ENCODE measurements at regions not wholly inside any gene's neighbourhood (a gene's known extent, or its start where the extent isn't known, plus 50 kb on each side); places are given as distances from the start of the nearest gene placed in this dataset.

GRCh38 chr5:121019106-121019505 is 555.0 kb downstream of the PRR16 start:
- Histone ChIP-seq H3K36me3 (ENCODE audit: control insufficient read depth in 2 of 2, insufficient read depth in 2 of 2, low read length in 2 of 2) (no peaks in the 10 kb centered on the region), H3K27ac (ENCODE audit: low read depth in 2 of 2, low read length in 2 of 2) (no peak overlapping the region), H3K9me3 (ENCODE audit: control insufficient read depth in 2 of 2, low read length in 2 of 2) (no peaks in the 10 kb centered on the region), H3K27me3 (ENCODE audit: control insufficient read depth in 2 of 2, insufficient read depth in 2 of 2, low read length in 2 of 2) (no peaks in the 10 kb centered on the region), H3K4me3 (ENCODE audit: low read length in 2 of 2) (no peak overlapping the region), H3K4me1 (ENCODE audit: control insufficient read depth in 2 of 2, insufficient read depth in 2 of 2, low read length in 2 of 2) (no peaks in the 10 kb centered on the region), H3K9ac (ENCODE audit: low read depth in 1 of 2, low read length in 2 of 2) (no peak overlapping the region)

GRCh38 chr5:121019734-121020133 is 555.6 kb downstream of the PRR16 start:
- Histone ChIP-seq H3K4me1 (ENCODE audit: control insufficient read depth in 2 of 2, insufficient read depth in 2 of 2, low read length in 2 of 2) (no peaks in the 10 kb centered on the region), H3K9me3 (ENCODE audit: control insufficient read depth in 2 of 2, low read length in 2 of 2) (no peaks in the 10 kb centered on the region), H3K27me3 (ENCODE audit: control insufficient read depth in 2 of 2, insufficient read depth in 2 of 2, low read length in 2 of 2) (no peaks in the 10 kb centered on the region), H3K36me3 (ENCODE audit: control insufficient read depth in 2 of 2, insufficient read depth in 2 of 2, low read length in 2 of 2) (no peaks in the 10 kb centered on the region), H3K27ac (ENCODE audit: low read depth in 2 of 2, low read length in 2 of 2) (no peak overlapping the region), H3K4me3 (ENCODE audit: low read length in 2 of 2) (no peak overlapping the region), H3K9ac (ENCODE audit: low read depth in 1 of 2, low read length in 2 of 2) (no peak overlapping the region)

DNA sequence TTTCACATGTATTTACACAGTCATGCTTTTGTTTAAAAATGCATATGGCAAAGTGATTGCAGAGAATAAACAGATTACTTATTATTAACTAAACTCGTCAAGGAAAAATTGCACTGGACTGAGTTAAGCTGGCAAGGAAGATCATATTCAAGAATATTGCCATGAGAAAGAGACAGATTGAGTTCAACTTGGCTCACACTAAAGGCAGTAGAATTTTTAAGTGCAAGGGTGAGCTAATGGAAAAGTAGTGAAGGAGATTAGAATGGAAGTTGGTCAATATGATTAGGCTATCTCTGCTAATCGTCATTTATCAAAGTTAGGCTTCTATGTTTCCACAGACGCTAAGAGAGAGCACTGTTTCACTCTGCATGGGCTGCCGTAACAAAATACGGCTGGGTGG is 557.6 kb downstream of the PRR16 start:
- Histone ChIP-seq H3K9ac (ENCODE audit: low read depth in 1 of 2, low read length in 2 of 2) (no peak overlapping the region), H3K9me3 (ENCODE audit: control insufficient read depth in 2 of 2, low read length in 2 of 2) (no peaks in the 10 kb centered on the region)

GRCh38 chr5:121024416-121025311 is 560.6 kb downstream of the PRR16 start:
- Histone ChIP-seq H3K27ac (ENCODE audit: low read depth in 2 of 2, low read length in 2 of 2) (no peak overlapping the region), H3K9ac (ENCODE audit: low read depth in 1 of 2, low read length in 2 of 2) (no peak overlapping the region), H3K9me3 (ENCODE audit: control insufficient read depth in 2 of 2, low read length in 2 of 2) (no peaks in the 10 kb centered on the region), H3K4me3 (ENCODE audit: low read length in 2 of 2) (no peak overlapping the region), H3K27me3 (ENCODE audit: control insufficient read depth in 2 of 2, insufficient read depth in 2 of 2, low read length in 2 of 2) (no peaks in the 10 kb centered on the region), H3K36me3 (ENCODE audit: control insufficient read depth in 2 of 2, insufficient read depth in 2 of 2, low read length in 2 of 2) (no peaks in the 10 kb centered on the region), H3K4me1 (ENCODE audit: control insufficient read depth in 2 of 2, insufficient read depth in 2 of 2, low read length in 2 of 2) (no peaks in the 10 kb centered on the region)

More for the DNA sequence above, 557.6 kb downstream of the PRR16 start:
- H3K27ac ChIP-seq (ENCODE audit: low read depth in 2 of 2, low read length in 2 of 2): no peak overlapping the region
- H3K4me1 ChIP-seq (ENCODE audit: control insufficient read depth in 2 of 2, insufficient read depth in 2 of 2, low read length in 2 of 2): no peaks in the 10 kb centered on the region
- H3K36me3 ChIP-seq (ENCODE audit: control insufficient read depth in 2 of 2, insufficient read depth in 2 of 2, low read length in 2 of 2): no peaks in the 10 kb centered on the region
- no peak overlapping the region for H3K4me3 ChIP-seq (ENCODE audit: low read length in 2 of 2)
- no peaks in the 10 kb centered on the region for H3K27me3 ChIP-seq (ENCODE audit: control insufficient read depth in 2 of 2, insufficient read depth in 2 of 2, low read length in 2 of 2)

DNA sequence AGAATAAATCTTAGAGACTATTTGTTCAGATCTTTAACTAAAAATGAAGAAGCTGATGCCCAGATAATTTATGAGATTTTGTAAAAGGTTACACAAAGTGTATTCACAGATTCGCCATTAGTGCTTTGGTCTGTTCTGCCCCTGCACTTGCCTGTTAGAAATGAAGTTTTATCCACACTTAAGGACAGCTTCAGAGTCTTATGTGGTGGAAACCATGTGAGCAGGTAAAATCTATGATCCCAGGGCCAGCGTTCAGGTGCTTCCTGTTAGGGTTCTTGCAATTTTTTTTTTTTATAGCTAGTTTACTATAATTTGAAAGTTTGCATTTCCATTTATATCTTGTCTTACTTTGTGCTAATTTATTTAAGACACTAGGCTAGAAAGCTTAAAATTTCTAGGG is 561.6 kb downstream of the PRR16 start:
- no peak overlapping the region for H3K9ac ChIP-seq (ENCODE audit: low read depth in 1 of 2, low read length in 2 of 2)
- no peaks in the 10 kb centered on the region for H3K36me3 ChIP-seq (ENCODE audit: control insufficient read depth in 2 of 2, insufficient read depth in 2 of 2, low read length in 2 of 2)
- H3K27ac ChIP-seq (ENCODE audit: low read depth in 2 of 2, low read length in 2 of 2): no peak overlapping the region
- H3K4me3 ChIP-seq (ENCODE audit: low read length in 2 of 2): no peak overlapping the region
- H3K9me3 ChIP-seq (ENCODE audit: control insufficient read depth in 2 of 2, low read length in 2 of 2): no peaks in the 10 kb centered on the region
- no peaks in the 10 kb centered on the region for H3K27me3 ChIP-seq (ENCODE audit: control insufficient read depth in 2 of 2, insufficient read depth in 2 of 2, low read length in 2 of 2)
- no peaks in the 10 kb centered on the region for H3K4me1 ChIP-seq (ENCODE audit: control insufficient read depth in 2 of 2, insufficient read depth in 2 of 2, low read length in 2 of 2)

GRCh38 chr5:121027636-121028035 is 563.5 kb downstream of the PRR16 start:
- H3K9me3 ChIP-seq (ENCODE audit: control insufficient read depth in 2 of 2, low read length in 2 of 2): no peaks in the 10 kb centered on the region
- no peak overlapping the region for H3K9ac ChIP-seq (ENCODE audit: low read depth in 1 of 2, low read length in 2 of 2)
- no peak overlapping the region for H3K4me3 ChIP-seq (ENCODE audit: low read length in 2 of 2)
- no peak overlapping the region for H3K27ac ChIP-seq (ENCODE audit: low read depth in 2 of 2, low read length in 2 of 2)
- no peaks in the 10 kb centered on the region for H3K4me1 ChIP-seq (ENCODE audit: control insufficient read depth in 2 of 2, insufficient read depth in 2 of 2, low read length in 2 of 2)
- no peaks in the 10 kb centered on the region for H3K36me3 ChIP-seq (ENCODE audit: control insufficient read depth in 2 of 2, insufficient read depth in 2 of 2, low read length in 2 of 2)
- H3K27me3 ChIP-seq (ENCODE audit: control insufficient read depth in 2 of 2, insufficient read depth in 2 of 2, low read length in 2 of 2): no peaks in the 10 kb centered on the region

DNA sequence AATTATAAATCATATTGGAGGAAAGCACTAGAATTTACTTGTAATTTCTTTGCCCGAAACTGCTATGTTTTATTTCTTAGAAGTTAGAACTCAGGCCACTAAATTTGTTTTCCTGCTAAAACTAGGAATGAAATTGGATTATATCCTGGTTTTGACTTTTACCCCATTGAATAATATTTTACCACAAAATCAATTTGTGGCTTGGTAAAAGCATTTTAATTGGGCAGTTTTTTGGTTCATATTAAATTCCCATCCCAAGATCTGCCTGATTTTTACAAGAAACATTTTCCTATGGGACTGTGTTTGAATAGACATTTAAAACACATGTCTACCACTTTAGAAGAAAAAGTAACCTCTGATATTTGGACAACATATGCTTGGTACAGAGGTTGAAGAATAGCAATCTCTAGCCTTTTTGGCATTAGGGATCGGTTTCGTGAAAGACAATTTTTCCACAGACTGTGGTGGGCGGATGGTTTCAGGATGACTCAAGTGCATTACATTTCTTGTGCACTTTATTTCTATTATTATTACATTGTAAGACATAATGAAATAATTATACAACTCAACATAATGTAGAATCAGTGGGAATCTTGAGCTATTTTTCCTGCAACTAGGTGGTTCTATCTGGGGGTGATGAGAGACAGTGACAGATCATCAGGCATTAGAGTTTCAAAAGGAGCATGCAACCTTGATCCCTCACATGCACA is 565.6 kb downstream of the PRR16 start:
- Histone ChIP-seq H3K9ac (ENCODE audit: low read depth in 1 of 2, low read length in 2 of 2) (no peak overlapping the region), H3K4me3 (ENCODE audit: low read length in 2 of 2) (no peak overlapping the region), H3K27me3 (ENCODE audit: control insufficient read depth in 2 of 2, insufficient read depth in 2 of 2, low read length in 2 of 2) (no peaks in the 10 kb centered on the region), H3K9me3 (ENCODE audit: control insufficient read depth in 2 of 2, low read length in 2 of 2) (no peaks in the 10 kb centered on the region), H3K36me3 (ENCODE audit: control insufficient read depth in 2 of 2, insufficient read depth in 2 of 2, low read length in 2 of 2) (no peaks in the 10 kb centered on the region), H3K27ac (ENCODE audit: low read depth in 2 of 2, low read length in 2 of 2) (no peak overlapping the region), H3K4me1 (ENCODE audit: control insufficient read depth in 2 of 2, insufficient read depth in 2 of 2, low read length in 2 of 2) (no peaks in the 10 kb centered on the region)

DNA sequence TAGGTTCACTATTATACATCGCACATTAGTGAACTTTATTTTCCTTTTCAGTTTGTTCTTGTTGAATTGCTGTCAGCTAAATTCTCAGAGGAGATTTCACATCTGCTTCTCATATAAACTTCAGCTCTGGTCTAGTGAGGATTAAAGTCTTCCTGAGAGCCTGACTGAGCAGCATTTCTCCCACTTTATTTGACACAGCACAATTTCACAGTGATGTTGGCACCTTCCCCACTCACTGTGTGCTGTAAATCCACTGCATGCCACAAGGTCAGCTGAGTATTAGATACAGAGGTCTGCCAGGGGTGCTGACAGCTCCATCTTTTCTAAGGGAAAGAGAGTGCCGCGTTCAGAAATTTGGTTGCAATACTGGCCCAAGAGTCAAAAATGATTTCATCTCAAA is 567.4 kb downstream of the PRR16 start:
- Histone ChIP-seq H3K36me3 (ENCODE audit: control insufficient read depth in 2 of 2, insufficient read depth in 2 of 2, low read length in 2 of 2) (no peaks in the 10 kb centered on the region), H3K27ac (ENCODE audit: low read depth in 2 of 2, low read length in 2 of 2) (no peak overlapping the region), H3K4me1 (ENCODE audit: control insufficient read depth in 2 of 2, insufficient read depth in 2 of 2, low read length in 2 of 2) (no peaks in the 10 kb centered on the region), H3K9ac (ENCODE audit: low read depth in 1 of 2, low read length in 2 of 2) (no peak overlapping the region), H3K4me3 (ENCODE audit: low read length in 2 of 2) (no peak overlapping the region), H3K9me3 (ENCODE audit: control insufficient read depth in 2 of 2, low read length in 2 of 2) (no peaks in the 10 kb centered on the region), H3K27me3 (ENCODE audit: control insufficient read depth in 2 of 2, insufficient read depth in 2 of 2, low read length in 2 of 2) (no peaks in the 10 kb centered on the region)

GRCh38 chr5:121033334-121033733 is 569.2 kb downstream of the PRR16 start:
- Histone ChIP-seq H3K9ac (ENCODE audit: low read depth in 1 of 2, low read length in 2 of 2) (no peak overlapping the region), H3K4me1 (ENCODE audit: control insufficient read depth in 2 of 2, insufficient read depth in 2 of 2, low read length in 2 of 2) (no peaks in the 10 kb centered on the region), H3K4me3 (ENCODE audit: low read length in 2 of 2) (no peak overlapping the region), H3K9me3 (ENCODE audit: control insufficient read depth in 2 of 2, low read length in 2 of 2) (no peaks in the 10 kb centered on the region), H3K27ac (ENCODE audit: low read depth in 2 of 2, low read length in 2 of 2) (no peak overlapping the region), H3K27me3 (ENCODE audit: control insufficient read depth in 2 of 2, insufficient read depth in 2 of 2, low read length in 2 of 2) (no peaks in the 10 kb centered on the region), H3K36me3 (ENCODE audit: control insufficient read depth in 2 of 2, insufficient read depth in 2 of 2, low read length in 2 of 2) (no peaks in the 10 kb centered on the region)

- Histone ChIP-seq H3K27me3 (ENCODE audit: control insufficient read depth in 2 of 2, insufficient read depth in 2 of 2, low read length in 2 of 2) (no peaks in the 10 kb centered on the region), H3K27ac (ENCODE audit: low read depth in 2 of 2, low read length in 2 of 2) (no peak overlapping the region), H3K36me3 (ENCODE audit: control insufficient read depth in 2 of 2, insufficient read depth in 2 of 2, low read length in 2 of 2) (no peaks in the 10 kb centered on the region), H3K9ac (ENCODE audit: low read depth in 1 of 2, low read length in 2 of 2) (no peak overlapping the region), H3K4me3 (ENCODE audit: low read length in 2 of 2) (no peak overlapping the region), H3K4me1 (ENCODE audit: control insufficient read depth in 2 of 2, insufficient read depth in 2 of 2, low read length in 2 of 2) (no peaks in the 10 kb centered on the region), H3K9me3 (ENCODE audit: control insufficient read depth in 2 of 2, low read length in 2 of 2) (no peaks in the 10 kb centered on the region)
These were observed 574.3 kb downstream of the PRR16 start for GRCh38 chr5:121038438-121038837.

Measured in mucosa of rectum (tissue), 2 donors.